NCI-H345 treated with DMSO at 0.1 percent for 48 hours (cell line): ENCODE measurements at regions not wholly inside any gene's neighbourhood (a gene's known extent, or its start where the extent isn't known, plus 50 kb on each side); places are given as distances from the start of the nearest gene placed in this dataset.
"Not testable (repeated sequence)": the region's sequence is repeated elsewhere in the genome, so short reads cannot be mapped to it uniquely, and the experiment has no call there.

Experiments
- DNase-seq: peaks from one replicate; lab custom pipeline; 2025; ENCODE audit not compliant: unreplicated experiment; lab: John Stamatoyannopoulos, UW

DNA sequence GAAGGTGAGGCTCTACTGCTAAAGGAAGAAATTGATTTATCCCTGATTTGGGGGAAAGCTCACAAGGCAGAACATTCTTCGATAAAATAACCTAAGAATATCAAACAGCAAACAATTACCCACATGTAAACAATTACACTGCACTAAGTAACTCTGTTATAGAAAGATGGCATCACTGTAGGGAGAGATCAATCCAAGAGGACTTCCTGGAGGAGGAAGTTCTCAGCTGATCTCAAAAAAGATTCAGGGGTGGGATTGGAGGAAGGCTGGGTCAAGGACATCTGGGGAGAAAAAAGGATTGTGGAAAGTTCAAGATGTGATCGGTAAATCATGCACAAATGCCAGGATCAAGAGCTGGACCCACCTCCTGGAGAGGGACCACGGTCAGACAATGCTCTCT is 361.0 kb upstream of the SULF2 start:
- no peak for DNase-seq

DNA sequence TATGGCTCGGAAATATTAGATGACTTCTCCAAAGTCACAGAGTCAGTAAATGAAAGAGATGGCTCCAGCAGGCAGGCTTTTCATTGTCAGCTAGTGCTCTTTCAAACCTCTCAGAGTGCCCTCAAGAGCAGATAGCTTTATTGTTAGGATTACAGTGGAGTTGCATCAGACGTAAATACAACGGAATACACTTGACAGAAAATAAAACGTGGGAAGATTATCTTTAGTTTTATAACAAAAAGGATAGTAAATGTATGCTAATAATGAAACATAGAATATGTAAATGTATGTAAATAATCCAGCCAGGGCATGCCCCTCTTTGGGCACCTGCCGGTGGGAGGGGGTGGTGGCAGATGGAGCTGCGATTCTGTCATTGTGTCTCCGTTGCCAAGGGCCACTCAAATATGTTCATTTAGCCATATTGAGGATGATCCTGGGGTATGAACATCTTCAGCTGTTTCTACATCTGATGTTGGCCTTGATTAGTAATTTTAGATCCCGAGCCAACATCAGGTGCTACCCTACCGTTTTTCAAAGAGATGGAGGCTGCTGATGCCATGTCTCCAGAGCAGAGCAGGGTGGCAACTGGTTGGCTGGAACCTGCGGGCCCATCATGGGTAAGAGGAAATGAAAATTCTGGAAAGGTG is 358.3 kb upstream of the SULF2 start:
- DNase-seq = peak; percentile 98

DNA sequence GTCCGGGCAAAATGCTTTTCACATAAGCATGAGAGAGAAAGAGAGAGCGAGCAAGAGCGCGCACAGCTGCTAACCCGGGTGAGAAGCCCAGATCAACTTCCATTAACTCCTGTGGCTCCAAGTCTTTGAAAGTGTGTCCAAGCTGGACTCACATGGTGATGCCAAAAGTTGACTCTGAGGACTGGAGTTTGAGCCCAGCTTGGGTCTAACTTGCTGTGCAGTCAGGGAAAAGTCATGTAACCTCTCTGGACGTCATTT is 357.2 kb upstream of the SULF2 start:
- peak; percentile 89 for DNase-seq

DNA sequence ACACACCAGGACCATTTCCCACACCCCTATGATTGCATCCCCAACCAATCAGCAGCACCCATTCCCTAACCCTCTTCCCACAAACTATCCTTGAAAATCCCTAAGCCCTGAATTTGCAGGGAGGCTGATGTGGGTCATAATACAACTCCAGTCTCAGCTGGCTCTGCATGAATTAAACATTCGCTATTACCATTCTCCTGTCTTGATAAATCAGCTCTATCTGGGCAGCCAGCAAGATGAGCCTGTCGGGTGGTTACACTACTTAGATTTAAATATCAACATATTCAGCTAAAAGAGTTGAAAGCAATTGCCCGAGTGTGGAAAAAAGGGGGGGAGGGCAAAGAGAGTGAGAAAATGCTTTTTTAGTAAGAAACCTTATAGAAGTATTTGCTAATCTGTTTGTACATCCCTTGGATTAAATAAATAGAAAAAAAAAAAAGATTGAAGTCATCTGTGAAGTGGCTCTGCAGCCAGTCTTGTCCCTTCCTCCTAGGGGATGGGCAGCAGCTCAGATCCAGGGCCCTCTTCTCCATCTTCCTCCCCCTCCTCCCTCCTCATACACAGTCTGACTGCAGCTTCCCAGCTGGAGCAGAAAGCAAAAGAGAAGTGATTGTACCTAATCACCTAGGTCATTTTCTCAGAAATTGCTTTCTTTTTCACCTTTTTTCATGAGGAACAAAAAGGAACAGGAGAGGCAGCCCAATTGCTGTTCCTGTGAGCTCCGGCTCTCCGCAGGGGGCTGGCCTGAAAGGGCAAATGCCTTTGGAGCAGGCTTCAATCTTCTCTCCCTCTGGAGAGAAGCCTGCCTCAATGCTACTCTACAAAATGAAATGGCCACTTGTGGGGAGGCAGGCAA is 356.6 kb upstream of the SULF2 start:
- DNase-seq = peak; percentile 89

DNA sequence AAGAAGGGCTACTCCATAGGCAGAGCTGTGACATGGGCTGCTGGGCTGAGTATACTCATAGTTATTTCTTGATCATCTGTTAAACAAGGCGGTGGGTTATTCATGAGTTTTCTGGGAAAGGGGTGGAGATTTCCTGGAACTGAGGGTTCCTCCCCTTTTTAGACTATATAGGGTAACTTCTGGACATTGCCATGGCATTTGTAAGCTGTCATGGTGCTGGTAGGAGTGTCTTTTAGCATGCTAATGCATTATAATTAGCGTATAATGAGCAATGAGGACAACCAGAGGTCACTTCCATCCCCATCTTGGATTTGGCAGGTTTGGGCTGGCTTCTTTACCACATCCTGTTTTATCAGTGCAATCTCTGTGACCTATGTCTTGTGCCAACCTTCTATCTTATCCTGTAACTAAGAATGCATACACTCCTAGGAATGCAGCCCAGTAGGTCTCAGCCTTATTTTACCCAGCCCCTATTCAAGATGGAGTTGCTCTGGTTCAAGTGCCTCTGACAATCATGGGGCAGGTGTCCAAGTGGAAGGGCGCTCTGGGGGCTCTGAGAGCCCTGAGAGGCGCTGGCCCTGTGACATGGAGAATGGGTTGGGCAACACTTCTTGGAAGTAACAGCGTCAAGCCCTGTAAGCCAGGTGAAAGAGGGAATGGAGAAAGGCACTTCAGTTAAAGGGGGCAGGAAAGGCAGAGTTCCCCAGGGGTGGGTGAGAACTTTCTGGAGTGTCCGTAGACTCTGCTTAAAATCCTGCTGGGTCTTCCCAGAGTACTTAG is 354.2 kb upstream of the SULF2 start:
- no peak for DNase-seq

DNA sequence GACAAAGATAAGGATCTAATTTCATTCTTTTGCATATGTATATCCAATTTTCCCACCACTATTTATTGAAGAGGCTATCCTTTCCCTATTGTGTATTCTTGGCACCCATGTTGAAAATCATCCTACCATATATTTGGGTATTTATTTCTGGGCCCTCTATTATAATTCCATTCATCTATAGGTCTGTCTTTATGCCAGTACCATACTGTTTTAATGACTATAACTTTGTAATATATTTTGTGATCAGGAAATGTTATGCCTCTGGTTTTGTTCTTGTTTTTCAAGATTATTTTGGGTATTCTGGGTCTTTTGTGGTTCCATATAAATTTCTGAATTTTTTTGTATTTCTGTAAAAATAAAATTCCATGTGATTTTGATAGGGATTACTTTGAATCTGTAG is 347.6 kb upstream of the SULF2 start:
- no peak for DNase-seq

DNA sequence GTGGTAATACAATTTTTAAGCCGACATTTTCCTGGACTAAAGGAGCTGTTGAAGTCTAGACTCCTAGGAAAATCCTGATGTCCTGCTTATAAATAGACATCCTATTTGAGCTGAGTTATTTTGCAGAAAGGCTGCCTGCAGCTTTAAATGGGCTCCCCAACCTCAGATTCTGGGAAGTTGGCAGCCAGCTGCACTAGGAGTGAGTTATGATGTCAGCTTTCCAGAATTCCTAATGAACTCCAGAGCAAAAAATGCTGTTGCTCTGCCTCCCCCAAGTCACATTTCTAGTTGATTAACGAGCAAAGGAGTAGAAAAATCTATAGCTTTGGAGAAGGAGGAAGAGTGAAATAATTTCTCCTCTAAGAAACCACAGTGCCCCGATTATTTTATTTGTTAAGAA is 346.3 kb upstream of the SULF2 start:
- no peak for DNase-seq

DNA sequence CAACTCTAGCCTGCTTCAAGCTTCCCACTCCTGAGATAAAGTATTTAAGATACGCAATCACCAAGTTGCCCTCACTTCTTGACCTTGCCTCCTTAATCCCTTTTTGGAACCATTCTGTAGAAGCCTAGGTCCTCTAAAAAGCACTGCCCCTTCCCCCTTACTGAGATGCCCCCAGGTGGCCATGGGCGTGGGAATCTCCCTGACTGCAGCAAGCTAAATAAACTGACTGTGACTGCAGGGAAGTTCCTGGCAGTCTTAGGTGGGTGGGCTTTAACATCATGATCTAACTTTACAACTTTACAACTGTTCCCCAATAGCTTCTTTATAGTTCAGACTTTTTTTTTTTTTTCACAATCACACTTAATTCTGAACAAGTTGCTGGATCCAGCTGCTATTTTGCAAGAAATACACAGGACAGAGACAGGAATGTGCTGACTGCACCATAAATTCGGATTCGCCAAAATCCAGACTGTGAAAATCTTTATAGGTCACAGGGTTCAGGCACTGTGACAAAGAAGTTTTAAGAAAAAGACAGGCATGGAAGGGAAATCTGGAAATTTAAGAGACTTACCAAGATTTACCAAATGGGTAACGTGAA is 344.2 kb upstream of the SULF2 start:
- no peak for DNase-seq

DNA sequence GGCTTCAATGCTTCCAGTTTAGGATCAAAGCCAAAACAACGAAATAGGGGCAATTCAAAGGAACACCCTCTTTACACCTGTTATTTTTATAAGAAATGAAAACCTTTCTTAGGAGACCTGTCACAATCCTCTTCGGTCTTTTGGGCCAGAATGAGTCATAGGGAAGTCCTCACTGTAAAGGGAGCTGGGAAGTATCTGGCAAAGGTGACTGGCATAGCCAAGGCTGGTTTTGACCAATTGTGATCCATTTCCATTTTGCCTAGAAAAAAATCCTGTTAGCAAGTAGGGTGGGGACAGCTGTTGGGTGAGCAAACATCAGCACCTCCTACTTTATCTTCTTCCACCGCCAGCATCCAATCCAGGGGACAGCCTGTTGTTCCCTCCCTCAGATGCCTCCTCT is 343.2 kb upstream of the SULF2 start:
- DNase-seq = no peak

DNA sequence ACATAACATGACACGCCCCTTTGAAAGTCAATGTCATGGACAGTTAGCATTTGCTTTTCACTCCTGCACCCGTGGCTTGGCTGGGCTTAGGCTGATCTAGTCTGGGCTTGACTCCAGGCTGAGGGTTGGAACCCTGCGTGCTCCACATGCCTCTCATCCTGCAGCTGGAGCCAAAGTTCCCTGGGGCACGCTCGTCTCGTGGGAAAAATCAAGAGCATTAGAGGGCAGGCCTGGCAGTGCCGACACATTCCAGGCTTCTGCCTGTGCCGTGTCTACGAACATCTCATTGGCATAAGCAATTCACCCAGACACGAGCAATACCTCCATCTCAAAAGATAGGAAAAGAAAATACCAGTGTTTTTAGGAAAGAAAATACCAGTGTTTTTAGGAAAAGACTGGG is 342.7 kb upstream of the SULF2 start:
- DNase-seq = peak; percentile 33

DNA sequence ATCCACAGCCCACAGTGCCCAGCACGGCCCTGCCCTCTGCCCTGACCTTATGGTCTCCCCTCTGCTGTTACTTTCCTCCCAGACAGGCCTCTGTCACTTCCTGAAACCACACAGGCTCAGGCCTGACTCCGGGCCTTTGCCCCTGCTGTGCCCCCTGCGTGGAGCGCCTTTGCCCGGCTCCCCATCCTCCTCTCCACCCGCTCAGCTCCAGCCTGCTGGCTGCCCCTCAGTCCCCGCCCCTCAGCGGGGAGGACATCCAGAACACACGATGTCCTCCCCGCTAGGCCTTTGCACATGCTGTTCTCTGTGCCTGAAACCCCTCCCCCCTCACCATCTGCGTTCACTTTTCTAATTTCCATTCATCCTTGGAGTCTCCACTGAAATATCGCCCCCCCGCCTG is 341.9 kb upstream of the SULF2 start:
- not testable (repeated sequence) for DNase-seq

DNA sequence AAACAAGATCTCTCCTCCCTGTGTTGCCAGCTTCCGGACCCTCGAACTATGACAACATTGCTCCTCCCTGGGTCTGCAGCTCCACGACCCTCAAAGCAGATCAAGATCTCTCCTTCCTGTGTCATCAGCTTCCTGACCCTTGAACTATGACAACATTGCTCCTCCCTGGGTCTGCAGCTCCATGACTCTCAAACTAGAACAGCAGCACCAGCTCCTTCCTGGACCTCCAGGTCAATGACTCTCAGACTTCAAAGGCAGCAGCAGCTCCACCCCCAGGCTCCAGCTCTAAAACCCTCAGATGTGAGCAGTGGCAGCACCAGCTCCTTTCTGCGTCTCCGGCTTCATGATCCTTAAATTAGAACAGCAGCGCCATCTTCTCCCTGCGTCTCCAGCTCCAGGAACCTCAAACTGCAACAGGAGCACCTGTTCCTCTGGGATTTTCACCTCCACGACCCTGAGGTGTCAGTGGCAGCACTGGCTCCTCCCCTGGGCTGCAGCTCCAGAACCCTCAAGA is 341.0 kb upstream of the SULF2 start:
- DNase-seq = no peak

DNA sequence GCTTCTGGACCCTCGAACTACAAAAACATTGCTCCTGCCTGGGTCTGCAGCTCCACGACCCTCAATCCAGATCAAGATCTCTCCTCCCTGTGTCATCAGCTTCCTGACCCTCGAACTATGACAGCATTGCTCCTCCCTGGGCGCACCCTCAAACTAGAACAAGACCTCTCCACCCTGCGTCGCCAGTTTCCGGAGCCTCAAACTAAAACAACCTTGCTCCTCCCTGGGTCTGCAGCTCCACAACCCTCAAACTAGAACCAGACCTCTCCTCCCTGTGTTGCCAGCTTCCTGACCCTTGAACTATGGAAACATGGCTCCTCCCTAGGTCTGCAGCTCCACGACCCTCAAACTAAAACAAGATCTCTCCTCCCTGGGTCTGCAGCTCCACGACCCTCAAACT is 339.7 kb upstream of the SULF2 start:
- DNase-seq = no peak

DNA sequence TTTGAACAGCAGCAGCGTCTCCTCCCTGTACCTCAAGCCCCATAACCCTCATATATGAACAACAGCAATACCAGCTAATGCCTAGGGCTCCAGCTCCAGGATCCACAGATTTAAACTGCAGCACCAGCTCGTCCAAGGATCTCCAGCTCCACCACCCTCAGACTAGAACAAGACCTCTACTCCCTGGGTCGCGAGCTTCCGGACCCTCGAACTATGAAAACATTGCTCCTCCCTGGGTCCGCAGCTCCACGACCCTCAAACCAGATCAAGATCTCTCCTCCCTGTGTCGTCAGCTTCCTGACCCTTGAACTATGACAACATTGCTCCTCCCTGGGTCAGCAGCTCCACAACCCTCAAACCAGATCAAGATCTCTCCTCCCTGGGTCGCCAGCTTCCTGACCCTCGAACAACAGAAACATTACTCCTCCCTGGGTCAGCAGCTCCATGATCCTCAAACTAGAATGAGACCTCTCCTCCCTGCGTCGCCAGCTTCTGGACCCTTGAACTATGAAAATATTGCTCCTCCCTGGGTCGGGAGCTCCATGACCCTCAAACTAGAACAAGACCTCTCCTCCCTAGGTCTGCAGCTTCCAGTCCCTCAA is 339.0 kb upstream of the SULF2 start:
- DNase-seq = no peak

DNA sequence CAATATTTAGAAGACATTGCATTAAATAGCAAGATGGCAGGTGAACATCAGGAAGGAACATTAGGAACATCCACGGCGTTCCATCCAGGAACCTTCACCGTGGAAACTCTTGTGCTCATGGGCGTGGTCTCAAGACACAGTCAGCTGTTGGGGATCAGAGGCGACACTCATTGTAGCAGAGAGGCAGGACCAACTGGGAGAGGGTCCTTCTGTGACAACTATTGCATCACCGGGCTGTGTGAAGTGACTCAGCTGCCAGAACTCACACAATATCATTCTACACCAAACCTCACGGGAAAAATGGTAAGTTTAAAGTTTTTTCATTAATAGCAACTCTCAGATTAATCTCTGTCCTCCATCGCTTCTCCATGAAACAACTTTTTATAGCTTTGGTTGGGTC is 334.8 kb upstream of the SULF2 start:
- no peak for DNase-seq

DNA sequence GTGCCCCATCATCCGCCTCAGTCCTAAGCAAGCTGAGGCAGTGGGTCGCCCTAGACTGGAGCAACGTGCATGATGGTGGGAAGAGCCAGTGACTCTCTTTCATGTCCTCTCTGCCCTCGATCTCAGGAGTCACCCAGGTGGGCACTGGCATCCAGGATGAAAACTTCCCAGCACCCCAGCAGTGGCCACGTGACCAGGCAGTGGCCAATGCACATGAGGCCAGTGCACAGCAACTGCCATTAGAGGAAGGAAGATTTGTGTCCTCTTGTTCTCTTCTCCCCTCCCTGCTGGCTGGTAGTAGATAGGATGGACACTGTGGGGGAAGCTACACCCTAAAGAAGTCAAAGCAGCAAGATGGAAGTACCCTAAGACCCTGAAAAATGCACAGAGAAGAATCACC is 334.1 kb upstream of the SULF2 start:
- DNase-seq = not testable (repeated sequence)

DNA sequence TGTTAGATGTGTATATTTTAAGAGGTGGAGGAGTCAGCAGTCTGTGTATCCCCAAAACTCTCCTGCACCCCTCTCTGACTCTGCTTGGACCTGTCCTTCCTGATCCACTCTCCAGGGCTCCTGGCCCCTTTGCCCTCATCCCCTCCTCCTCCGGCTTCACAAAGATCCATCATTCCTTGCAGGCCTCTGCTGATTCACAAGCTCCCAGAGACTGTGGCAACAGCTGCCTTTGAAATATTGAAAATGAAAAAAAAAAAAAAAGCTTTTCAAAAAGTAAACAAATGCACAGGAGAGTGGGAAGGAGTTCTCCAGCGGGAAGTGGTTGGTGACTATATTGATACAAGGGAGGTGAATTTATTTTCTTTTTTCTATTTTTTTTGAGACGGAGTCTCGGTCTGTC is 330.2 kb upstream of the SULF2 start:
- no peak for DNase-seq

DNA sequence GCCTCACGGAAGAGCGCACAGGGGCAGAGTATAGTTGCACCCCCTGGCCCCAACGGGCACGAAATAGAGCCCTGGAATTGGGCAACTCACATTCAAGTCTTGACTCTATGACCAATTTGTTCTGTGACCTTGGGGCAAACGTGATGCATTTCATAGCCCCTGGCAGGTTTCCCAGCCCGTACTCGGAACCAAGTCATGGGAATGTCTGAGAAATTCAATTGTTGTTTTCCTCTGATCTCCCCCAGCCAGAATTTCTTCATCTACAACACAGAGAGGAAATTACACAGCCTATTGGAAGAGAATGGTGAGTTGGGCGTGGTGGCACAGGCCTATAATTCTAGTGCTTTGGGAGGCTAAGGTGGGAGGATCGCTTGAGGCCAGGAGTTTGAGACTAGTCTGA is 322.3 kb upstream of the SULF2 start:
- no peak for DNase-seq

DNA sequence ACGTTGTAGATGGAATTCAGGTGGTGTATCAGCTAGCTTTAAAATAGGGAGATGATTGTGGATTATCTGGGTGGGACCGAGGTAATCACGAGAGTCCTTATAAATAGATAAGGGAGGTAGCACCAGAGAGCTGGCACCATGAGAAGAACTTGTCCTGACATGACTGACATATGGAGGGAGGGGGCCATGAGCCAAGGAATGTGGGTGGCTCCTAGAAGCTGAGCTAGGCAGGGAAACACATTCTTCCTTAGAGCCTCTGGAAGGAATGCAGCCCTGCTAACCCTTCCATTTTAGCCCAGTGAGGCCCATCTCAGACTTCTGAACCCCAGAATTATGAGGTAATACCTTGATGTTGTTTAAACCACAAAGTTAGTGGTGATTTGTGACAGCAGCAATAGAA is 321.1 kb upstream of the SULF2 start:
- DNase-seq = no peak

DNA sequence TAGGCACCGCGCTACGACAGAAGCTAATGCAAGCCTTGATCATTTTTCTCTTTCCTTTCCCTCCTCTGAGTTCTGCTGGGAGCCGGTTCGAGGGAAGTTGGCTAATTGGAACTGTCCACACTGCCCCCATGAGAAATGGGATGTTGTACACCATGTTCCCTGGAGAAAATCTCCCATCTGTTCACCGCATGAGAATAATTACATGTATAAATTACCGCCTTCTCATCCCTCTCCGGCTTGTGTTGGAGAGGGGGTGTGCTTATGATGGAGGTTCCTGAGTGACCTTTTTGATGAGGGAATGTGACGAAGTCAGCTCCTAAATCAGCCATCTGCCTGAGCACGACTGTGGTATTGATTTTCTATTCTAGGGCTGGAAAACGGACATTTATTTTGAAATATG is 320.2 kb upstream of the SULF2 start:
- DNase-seq = no peak

DNA sequence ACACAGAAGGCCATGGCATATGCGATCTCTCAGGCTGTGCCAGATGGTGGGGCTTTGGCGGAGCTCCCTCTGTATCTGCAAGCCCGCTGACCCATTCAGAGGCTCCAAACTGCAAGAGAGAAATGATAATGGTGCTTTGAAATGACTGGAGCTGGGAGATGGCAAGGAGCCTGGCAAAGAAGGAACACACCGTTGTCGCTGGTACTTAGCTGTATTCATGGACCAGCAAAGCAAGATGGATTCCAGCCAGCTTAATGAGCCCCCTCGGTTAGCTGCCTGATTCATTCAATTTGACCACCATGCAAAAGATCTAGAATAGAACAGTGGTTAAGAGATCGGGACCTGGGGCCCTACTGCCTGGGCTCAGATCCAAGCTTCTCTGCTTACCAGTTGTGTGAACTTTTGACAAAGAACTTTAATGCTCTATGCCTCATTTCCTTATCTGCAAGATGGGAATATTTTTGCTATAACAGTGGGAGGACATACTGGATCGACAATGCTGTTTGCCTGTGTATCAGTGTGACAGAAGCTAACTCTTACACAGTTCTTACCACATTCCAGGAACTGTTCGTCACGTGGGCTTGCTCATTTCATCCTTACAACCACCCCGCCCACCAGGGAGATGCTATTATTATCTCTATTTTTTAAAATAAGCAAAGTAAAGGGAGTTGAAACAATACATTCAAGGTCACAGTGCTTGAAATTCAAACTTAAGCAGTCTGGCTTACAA is 317.8 kb upstream of the SULF2 start:
- peak; percentile 88 for DNase-seq
